Activated CD8-positive, alpha-beta T cell treated with anti-CD3 and anti-CD28 coated beads for 36 hours (primary cell): ENCODE measurements at regions not wholly inside any gene's neighbourhood (a gene's known extent, or its start where the extent isn't known, plus 50 kb on each side); places are given as distances from the start of the nearest gene placed in this dataset.

ENCODE experiments used
- ATAC-seq: fragments of 200-7000 bp; cut with Tn5 transposase; one replicate; pipeline ENCODE4 v1.10.0; 2021; ENCODE audit warnings: mild to moderate bottlenecking, moderate library complexity
- CTCF ChIA-PET: fragments of 350-600 bp; sonication (Branson Sonifier 250); formaldehyde crosslinking; loops from one replicate; lab custom pipeline; 2021; ENCODE audit warnings: antibody characterized with exemption; lab: Charles Lee
- POLR2A ChIA-PET: fragments of 350-600 bp; sonication (Branson Sonifier 250); formaldehyde crosslinking; loops from one replicate; lab custom pipeline; 2021; ENCODE audit warnings: antibody characterized with exemption; lab: Charles Lee
- DNase-seq: peaks from one replicate; pipeline ENCODE4 v3.0.0-alpha.2; 2020
- H3K27ac Mint-ChIP-seq: one replicate; pipeline ENCODE4 v1.8.0; 2021; ENCODE audit warnings: mild to moderate bottlenecking, mixed read lengths
- H3K27me3 Mint-ChIP-seq: one replicate; pipeline ENCODE4 v1.8.0; 2021; ENCODE audit warnings: mixed read lengths
- H3K36me3 Mint-ChIP-seq: one replicate; pipeline ENCODE4 v1.8.0; 2021; ENCODE audit warnings: low read depth, mixed read lengths
- H3K4me1 Mint-ChIP-seq: one replicate; pipeline ENCODE4 v1.8.0; 2021; ENCODE audit warnings: low read depth, mixed read lengths
- H3K4me3 Mint-ChIP-seq: one replicate; pipeline ENCODE4 v1.8.0; 2021; ENCODE audit warnings: mild to moderate bottlenecking, moderate library complexity, mixed read lengths
- H3K9me3 Mint-ChIP-seq: one replicate; pipeline ENCODE4 v1.8.0; 2021; ENCODE audit warnings: mixed read lengths
- intact Hi-C: fragments of 100-400 bp; cut with micrococcal nuclease; formaldehyde crosslinking; loops from one replicate; pipeline ENCODE4 v1.10.0; 2022
- TF ChIP-seq, protein P1 (sequence below): fragments of 200-600 bp; IDR thresholded peaks from one replicate; pipeline ENCODE4 v1.8.0; 2022; ENCODE audit warnings: antibody characterized with exemption, mild to moderate bottlenecking

DNA sequence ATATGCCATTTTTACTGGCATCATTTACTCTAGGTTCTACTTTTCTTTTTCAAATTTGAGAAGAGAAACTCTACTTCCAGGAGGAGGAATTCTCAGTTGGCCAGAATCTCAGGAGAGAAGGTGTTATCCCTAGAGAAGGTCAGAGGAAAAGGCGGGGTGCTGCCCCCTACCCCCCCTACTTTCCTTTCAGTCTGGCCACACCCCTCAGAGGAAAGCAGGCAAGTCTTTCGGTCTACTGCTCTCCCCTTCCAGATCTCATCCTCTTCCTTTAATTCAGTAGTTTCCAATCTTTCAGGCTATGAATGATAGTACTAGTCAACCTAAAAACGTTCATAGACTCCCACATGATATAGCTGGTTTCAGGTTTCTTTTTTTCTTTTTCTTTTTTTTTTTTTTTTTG, 366.5 kb upstream of the TBL1XR1 start:
- H3K27ac Mint-ChIP-seq, result no peak overlapping the region
- H3K4me3 Mint-ChIP-seq, result no peak overlapping the region
- TF ChIP-seq, protein P1, sequence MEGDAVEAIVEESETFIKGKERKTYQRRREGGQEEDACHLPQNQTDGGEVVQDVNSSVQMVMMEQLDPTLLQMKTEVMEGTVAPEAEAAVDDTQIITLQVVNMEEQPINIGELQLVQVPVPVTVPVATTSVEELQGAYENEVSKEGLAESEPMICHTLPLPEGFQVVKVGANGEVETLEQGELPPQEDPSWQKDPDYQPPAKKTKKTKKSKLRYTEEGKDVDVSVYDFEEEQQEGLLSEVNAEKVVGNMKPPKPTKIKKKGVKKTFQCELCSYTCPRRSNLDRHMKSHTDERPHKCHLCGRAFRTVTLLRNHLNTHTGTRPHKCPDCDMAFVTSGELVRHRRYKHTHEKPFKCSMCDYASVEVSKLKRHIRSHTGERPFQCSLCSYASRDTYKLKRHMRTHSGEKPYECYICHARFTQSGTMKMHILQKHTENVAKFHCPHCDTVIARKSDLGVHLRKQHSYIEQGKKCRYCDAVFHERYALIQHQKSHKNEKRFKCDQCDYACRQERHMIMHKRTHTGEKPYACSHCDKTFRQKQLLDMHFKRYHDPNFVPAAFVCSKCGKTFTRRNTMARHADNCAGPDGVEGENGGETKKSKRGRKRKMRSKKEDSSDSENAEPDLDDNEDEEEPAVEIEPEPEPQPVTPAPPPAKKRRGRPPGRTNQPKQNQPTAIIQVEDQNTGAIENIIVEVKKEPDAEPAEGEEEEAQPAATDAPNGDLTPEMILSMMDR, result no peak
- ChIA-PET POLR2A (no interaction called here), CTCF (no interaction called here)
- intact Hi-C loops, result no loop called here
- H3K4me1 Mint-ChIP-seq, result no peaks in the 10 kb centered on the region
- no peaks in the 10 kb centered on the region for H3K9me3 Mint-ChIP-seq
- DNase-seq, result no peak
- H3K36me3 Mint-ChIP-seq, result no peaks in the 10 kb centered on the region
- no peaks in the 10 kb centered on the region for H3K27me3 Mint-ChIP-seq
- no peak for ATAC-seq

DNA sequence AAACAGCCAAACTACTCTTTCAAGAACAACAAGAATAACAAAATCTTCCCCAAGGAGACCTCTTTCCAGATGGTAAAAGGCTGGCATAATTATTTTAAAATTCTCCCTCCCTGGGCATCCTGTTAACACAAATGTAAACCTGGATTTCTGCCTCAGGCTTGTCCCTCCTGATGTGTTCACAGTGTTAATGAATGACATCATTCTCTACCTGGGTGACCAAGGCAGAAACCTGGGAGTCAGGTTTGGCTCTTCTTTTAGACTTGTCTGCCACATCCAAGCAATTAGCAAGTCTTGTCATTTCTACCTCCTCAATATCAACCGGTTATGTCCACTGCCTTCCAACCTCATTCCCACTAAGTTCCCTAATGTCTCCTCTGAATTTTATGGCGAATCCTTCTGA, 368.7 kb upstream of the TBL1XR1 start:
- Mint-ChIP-seq H3K36me3 (no peaks in the 10 kb centered on the region), H3K27me3 (no peaks in the 10 kb centered on the region), H3K9me3 (no peaks in the 10 kb centered on the region), H3K4me1 (no peaks in the 10 kb centered on the region), H3K27ac (no peak overlapping the region), H3K4me3 (no peak overlapping the region)
- ATAC-seq, result no peak
- no peak for DNase-seq
- ChIA-PET POLR2A (no interaction called here), CTCF (no interaction called here)
- intact Hi-C loops, result no loop called here
- TF ChIP-seq, protein P1, result no peak

DNA sequence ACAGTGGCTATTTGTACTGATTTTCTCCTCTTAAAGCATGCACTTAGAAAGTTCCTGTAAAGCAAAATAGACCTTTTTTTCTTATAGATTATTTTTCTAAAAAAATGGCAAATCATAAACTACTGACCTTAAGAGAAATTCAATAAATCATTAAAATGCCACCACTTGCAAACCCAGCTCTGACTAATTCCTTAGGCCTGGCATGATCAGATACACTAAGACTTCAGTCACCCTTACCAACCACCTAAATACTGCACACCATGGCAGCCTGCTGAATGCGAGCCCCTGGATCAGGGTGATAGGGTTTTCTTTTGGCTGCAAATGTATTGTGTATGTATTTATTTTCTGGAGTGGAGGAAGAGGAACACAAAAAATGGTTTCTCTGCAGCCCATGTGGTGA, 370.6 kb upstream of the TBL1XR1 start:
- H3K4me3 Mint-ChIP-seq, result no peak overlapping the region
- ChIA-PET POLR2A (no interaction called here), CTCF (no interaction called here)
- DNase-seq (no peak), ATAC-seq (no peak)
- no peaks in the 10 kb centered on the region for H3K36me3 Mint-ChIP-seq
- no peaks in the 10 kb centered on the region for H3K27me3 Mint-ChIP-seq
- no peaks in the 10 kb centered on the region for H3K4me1 Mint-ChIP-seq
- TF ChIP-seq, protein P1, result no peak
- intact Hi-C loops, result no loop called here
- no peaks in the 10 kb centered on the region for H3K9me3 Mint-ChIP-seq
- H3K27ac Mint-ChIP-seq, result no peak overlapping the region

DNA sequence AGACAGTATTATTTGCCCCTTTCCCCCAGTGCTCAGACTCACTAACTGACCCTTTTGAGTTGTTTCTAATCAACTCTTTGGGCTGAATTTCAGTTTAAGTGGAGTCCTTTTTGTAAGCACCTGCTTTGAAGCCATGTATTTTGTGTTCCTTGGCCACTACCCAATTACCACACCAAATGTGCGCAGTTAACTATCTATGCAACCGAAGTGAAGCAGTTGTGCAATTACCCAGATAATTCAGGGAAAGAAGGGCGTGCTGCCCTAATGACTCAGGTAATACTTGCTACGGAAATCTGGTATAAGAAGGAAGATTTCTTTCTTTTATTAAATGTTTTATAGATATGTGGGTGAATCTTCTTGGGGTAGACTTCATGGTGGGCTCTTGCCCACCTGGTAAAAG, 371.9 kb upstream of the TBL1XR1 start:
- no peaks in the 10 kb centered on the region for H3K36me3 Mint-ChIP-seq
- no peaks in the 10 kb centered on the region for H3K9me3 Mint-ChIP-seq
- intact Hi-C loops, result no loop called here
- CTCF ChIA-PET, result no interaction called here
- TF ChIP-seq, protein P1, result no peak
- POLR2A ChIA-PET, result no interaction called here
- no peaks in the 10 kb centered on the region for H3K4me1 Mint-ChIP-seq
- no peak overlapping the region for H3K27ac Mint-ChIP-seq
- no peaks in the 10 kb centered on the region for H3K27me3 Mint-ChIP-seq
- ATAC-seq (no peak), DNase-seq (no peak)
- H3K4me3 Mint-ChIP-seq, result no peak overlapping the region

DNA sequence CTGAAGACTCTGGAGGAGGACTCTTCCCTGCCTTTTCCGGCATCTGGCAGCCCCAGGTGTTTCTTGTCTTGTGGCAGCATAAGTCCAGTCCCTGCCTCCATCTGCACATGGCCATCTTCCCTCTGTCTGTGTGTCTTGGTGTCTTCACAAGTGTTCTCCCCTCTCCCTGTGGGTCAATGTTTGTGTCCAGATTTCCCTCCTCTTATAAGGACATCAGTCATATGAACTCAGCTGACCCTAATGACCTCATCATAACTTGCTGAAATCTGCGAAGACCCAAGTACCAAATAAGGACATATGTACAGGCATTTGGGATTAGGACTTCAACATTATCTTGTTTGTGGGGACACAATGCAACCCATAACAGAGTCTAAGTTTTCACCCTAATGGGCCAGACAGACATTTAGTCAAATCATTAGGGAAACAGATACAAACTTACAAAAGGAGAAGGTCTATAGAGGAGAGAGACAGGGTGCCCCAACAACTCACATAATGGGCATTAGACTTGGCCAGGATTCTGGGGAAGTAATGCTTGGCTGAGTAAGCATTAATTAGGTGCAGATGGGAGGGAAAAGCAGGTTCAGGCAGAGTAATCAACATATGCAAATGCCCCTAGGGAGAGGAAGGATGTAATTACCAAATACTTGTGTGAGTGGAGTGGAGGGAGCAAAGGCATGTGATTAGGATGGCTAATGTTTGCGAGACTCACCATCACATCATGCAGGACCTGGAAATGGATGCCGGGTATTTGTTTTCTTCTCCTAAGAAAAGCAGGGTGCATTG, 372.8 kb upstream of the TBL1XR1 start:
- no peak for DNase-seq
- no peaks in the 10 kb centered on the region for H3K9me3 Mint-ChIP-seq

More for the DNA sequence above, 372.8 kb upstream of the TBL1XR1 start:
- intact Hi-C loops, result no loop called here
- no peak overlapping the region for H3K27ac Mint-ChIP-seq
- H3K27me3 Mint-ChIP-seq, result no peaks in the 10 kb centered on the region
- TF ChIP-seq, protein P1, result no peak
- CTCF ChIA-PET, result no interaction called here
- no peak overlapping the region for H3K4me3 Mint-ChIP-seq
- no peaks in the 10 kb centered on the region for H3K36me3 Mint-ChIP-seq
- ATAC-seq, result no peak
- no peaks in the 10 kb centered on the region for H3K4me1 Mint-ChIP-seq
- POLR2A ChIA-PET, result no interaction called here
